ENCODE measurements at regions not wholly inside any gene's neighbourhood (a gene's known extent, or its start where the extent isn't known, plus 50 kb on each side); places are given as distances from the start of the nearest gene placed in this dataset.
"Not testable (repeated sequence)": the region's sequence is repeated elsewhere in the genome, so short reads cannot be mapped to it uniquely, and the experiment has no call there.

GRCh38 chr18:11480692-11481091 is 128.7 kb upstream of the SLC35G4 start:
- no peak overlapping the region for H3K9ac ChIP-seq
- no peaks in the 10 kb centered on the region for H3F3A ChIP-seq (replicated peaks; ENCODE audit: insufficient read depth)
- CTCF ChIA-PET, result interaction anchor here (1.3 kb wide), 2 partner anchors 18 to 72 kb away, joined by 3 read pairs; no protein-coding TSS in a partner anchor
- no peaks in the 10 kb centered on the region for H3K79me2 ChIP-seq (ENCODE audit: insufficient read depth)
- TF ChIP-seq, protein P1, sequence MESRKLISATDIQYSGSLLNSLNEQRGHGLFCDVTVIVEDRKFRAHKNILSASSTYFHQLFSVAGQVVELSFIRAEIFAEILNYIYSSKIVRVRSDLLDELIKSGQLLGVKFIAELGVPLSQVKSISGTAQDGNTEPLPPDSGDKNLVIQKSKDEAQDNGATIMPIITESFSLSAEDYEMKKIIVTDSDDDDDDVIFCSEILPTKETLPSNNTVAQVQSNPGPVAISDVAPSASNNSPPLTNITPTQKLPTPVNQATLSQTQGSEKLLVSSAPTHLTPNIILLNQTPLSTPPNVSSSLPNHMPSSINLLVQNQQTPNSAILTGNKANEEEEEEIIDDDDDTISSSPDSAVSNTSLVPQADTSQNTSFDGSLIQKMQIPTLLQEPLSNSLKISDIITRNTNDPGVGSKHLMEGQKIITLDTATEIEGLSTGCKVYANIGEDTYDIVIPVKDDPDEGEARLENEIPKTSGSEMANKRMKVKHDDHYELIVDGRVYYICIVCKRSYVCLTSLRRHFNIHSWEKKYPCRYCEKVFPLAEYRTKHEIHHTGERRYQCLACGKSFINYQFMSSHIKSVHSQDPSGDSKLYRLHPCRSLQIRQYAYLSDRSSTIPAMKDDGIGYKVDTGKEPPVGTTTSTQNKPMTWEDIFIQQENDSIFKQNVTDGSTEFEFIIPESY (IDR thresholded peaks at IDR 0.05; ENCODE audit: borderline replicate concordance, low read depth), result no peak
- TF ChIP-seq TAF1 (IDR thresholded peaks at IDR 0.05; ENCODE audit: borderline replicate concordance, low read depth, low read length) (no peak), EZH2phosphoT487 (IDR thresholded peaks at IDR 0.05; ENCODE audit: borderline replicate concordance, low read depth) (no peak), TEAD4 (IDR thresholded peaks at IDR 0.05; ENCODE audit: borderline replicate concordance, insufficient read depth) (no peak), FOSL2 (IDR thresholded peaks at IDR 0.05; ENCODE audit: borderline replicate concordance, low read depth) (no peak), FOXM1 (IDR thresholded peaks at IDR 0.05; ENCODE audit: low read depth) (no peak), ELF1 (IDR thresholded peaks at IDR 0.05) (no peak), FOXJ3 (CRISPR knock-in tag; IDR thresholded peaks at IDR 0.05) (no peak), SIN3A (IDR thresholded peaks at IDR 0.05; ENCODE audit: borderline replicate concordance, low read depth, low read length) (no peak), GABPA (IDR thresholded peaks at IDR 0.05; ENCODE audit: low read depth) (no peak), RFX5 (IDR thresholded peaks at IDR 0.05; ENCODE audit: low read length) (no peak)
- TF ChIP-seq, protein P2, sequence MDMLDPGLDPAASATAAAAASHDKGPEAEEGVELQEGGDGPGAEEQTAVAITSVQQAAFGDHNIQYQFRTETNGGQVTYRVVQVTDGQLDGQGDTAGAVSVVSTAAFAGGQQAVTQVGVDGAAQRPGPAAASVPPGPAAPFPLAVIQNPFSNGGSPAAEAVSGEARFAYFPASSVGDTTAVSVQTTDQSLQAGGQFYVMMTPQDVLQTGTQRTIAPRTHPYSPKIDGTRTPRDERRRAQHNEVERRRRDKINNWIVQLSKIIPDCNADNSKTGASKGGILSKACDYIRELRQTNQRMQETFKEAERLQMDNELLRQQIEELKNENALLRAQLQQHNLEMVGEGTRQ (IDR thresholded peaks at IDR 0.05; ENCODE audit: borderline replicate concordance, low read depth, low read length), result no peak
- H3K9me2 ChIP-seq, result no peaks in the 10 kb centered on the region
- no peak overlapping the region for H3K4me2 ChIP-seq
- H3K27me3 ChIP-seq (ENCODE audit: insufficient read depth), result no peaks in the 10 kb centered on the region; the same call in 1 of the 2 replicates
- H3K4me3 ChIP-seq (ENCODE audit: low read depth in 2 of 2, low read length in 1 of 2), result no peak overlapping the region
- H3K36me3 ChIP-seq (replicated peaks in 1 of 2; ENCODE audit: control insufficient read depth in 1 of 2, insufficient read depth in 2 of 2, low read length in 1 of 2), result no peaks in the 10 kb centered on the region
- 9% methylated on average over 1 of the region's 1 CpG for WGBS (ENCODE audit: low lambda C conversion rate)
- POLR2A ChIA-PET, result no interaction called here
- H3K4me1 ChIP-seq (ENCODE audit: control insufficient read depth in 1 of 2, insufficient read depth in 2 of 2, low read depth in 1 of 2, low read length in 1 of 2), result no peaks in the 10 kb centered on the region
- H4K20me1 ChIP-seq (ENCODE audit: insufficient read depth), result no peaks in the 10 kb centered on the region
- H2AFZ ChIP-seq (ENCODE audit: low read depth), result no peak overlapping the region
- no peak overlapping the region for H3K27ac ChIP-seq (ENCODE audit: low read depth in 2 of 2, low read length in 1 of 2)
- no peak for DNase-seq
- H3K9me3 ChIP-seq, result no peaks in the 10 kb centered on the region

- WGBS (ENCODE audit: low lambda C conversion rate), result 0% methylated on average over 6 of the region's 7 CpGs
- H3K4me1 ChIP-seq (ENCODE audit: control insufficient read depth in 1 of 2, insufficient read depth in 2 of 2, low read depth in 1 of 2, low read length in 1 of 2); H3K9me2 ChIP-seq; H3K79me2 ChIP-seq (ENCODE audit: insufficient read depth); DNase-seq; H3K9me3 ChIP-seq; H4K20me1 ChIP-seq (ENCODE audit: insufficient read depth); H3K4me2 ChIP-seq; H3K9ac ChIP-seq; H3K36me3 ChIP-seq (replicated peaks in 1 of 2; ENCODE audit: control insufficient read depth in 1 of 2, insufficient read depth in 2 of 2, low read length in 1 of 2); H3K27me3 ChIP-seq (ENCODE audit: insufficient read depth); H3K4me3 ChIP-seq (ENCODE audit: low read depth in 2 of 2, low read length in 1 of 2); H2AFZ ChIP-seq (ENCODE audit: low read depth); H3K27ac ChIP-seq (ENCODE audit: low read depth in 2 of 2, low read length in 1 of 2); H3F3A ChIP-seq (replicated peaks; ENCODE audit: insufficient read depth); POLR2A ChIA-PET: not testable (repeated sequence)
- CTCF ChIA-PET, result interaction anchor here (1.5 kb wide), 1 partner anchor 23 kb away, joined by 3 read pairs; no protein-coding TSS in a partner anchor
Measured at GRCh38 chr18:11479031-11479430, 130.4 kb upstream of the SLC35G4 start.
